Astrocyte (in vitro differentiated cells and primary cell): ENCODE measurements at regions not wholly inside any gene's neighbourhood (a gene's known extent, or its start where the extent isn't known, plus 50 kb on each side); places are given as distances from the start of the nearest gene placed in this dataset.

Experiments
- DNase-seq: peaks from one replicate; pipeline ENCODE4 v3.0.0-alpha.2; 2010; ENCODE audit warnings: low read depth
- FAIRE-seq: peaks from 2 replicates; lab custom pipeline; 2011; peaks lifted over from hg19 to GRCh38; lab: Jason Lieb, UNC
- H2AFZ ChIP-seq: 2 replicates; pipeline ENCODE4 v1.6.0; 2012; ENCODE audit warnings: low read depth, low read length, inconsistent platforms
- H3K27ac ChIP-seq: 2 replicates; pipeline ENCODE4 v1.5.1; 2011; ENCODE audit warnings: low read depth, low read length, inconsistent platforms
- H3K27me3 ChIP-seq: 2 replicates; pipeline ENCODE4 v1.6.0; 2011; ENCODE audit warnings: low read length, inconsistent platforms; ENCODE audit not compliant: insufficient read depth
- H3K36me3 ChIP-seq: 2 replicates; pipeline ENCODE4 v1.5.1; 2011; ENCODE audit warnings: low read length, inconsistent platforms; ENCODE audit not compliant: insufficient read depth
- H3K4me1 ChIP-seq: 2 replicates; pipeline ENCODE4 v1.5.1; 2011; ENCODE audit warnings: low read length, inconsistent platforms; ENCODE audit not compliant: insufficient read depth
- H3K4me2 ChIP-seq: 2 replicates; pipeline ENCODE4 v1.6.0; 2012; ENCODE audit warnings: low read length, inconsistent platforms
- H3K4me3 ChIP-seq: 2 replicates; pipeline ENCODE4 v1.5.1; 2011; ENCODE audit warnings: low read depth, mild to moderate bottlenecking, low read length, inconsistent platforms; ENCODE audit not compliant: insufficient read depth
- H3K79me2 ChIP-seq: 2 replicates; pipeline ENCODE4 v1.6.0; 2012; ENCODE audit warnings: mild to moderate bottlenecking, low read length, inconsistent platforms; ENCODE audit not compliant: insufficient read depth
- H3K9ac ChIP-seq: 2 replicates; pipeline ENCODE4 v1.6.0; 2012; ENCODE audit warnings: mild to moderate bottlenecking, low read length, inconsistent platforms
- H3K9me3 ChIP-seq: 2 replicates; pipeline ENCODE4 v1.5.1; 2012; ENCODE audit warnings: low read depth, mild to moderate bottlenecking, low read length, inconsistent platforms; ENCODE audit not compliant: insufficient read depth
- H4K20me1 ChIP-seq: 2 replicates; pipeline ENCODE4 v1.6.0; 2012; ENCODE audit warnings: low read length, inconsistent platforms; ENCODE audit not compliant: insufficient read depth
- H3K27ac Mint-ChIP-seq: one replicate; pipeline ENCODE4 v1.8.0; 2021; ENCODE audit warnings: mild to moderate bottlenecking, mixed read lengths; ENCODE audit not compliant: unreplicated experiment
- H3K27me3 Mint-ChIP-seq: one replicate; pipeline ENCODE4 v1.8.0; 2021; ENCODE audit warnings: low read depth, mixed read lengths; ENCODE audit not compliant: unreplicated experiment
- H3K36me3 Mint-ChIP-seq: one replicate; pipeline ENCODE4 v1.8.0; 2021; ENCODE audit warnings: low read depth, mixed read lengths; ENCODE audit not compliant: unreplicated experiment
- H3K4me1 Mint-ChIP-seq: one replicate; pipeline ENCODE4 v1.8.0; 2021; ENCODE audit warnings: low read depth, mixed read lengths; ENCODE audit not compliant: unreplicated experiment
- H3K4me3 Mint-ChIP-seq: one replicate; pipeline ENCODE4 v1.8.0; 2021; ENCODE audit warnings: mild to moderate bottlenecking, moderate library complexity, mixed read lengths; ENCODE audit not compliant: unreplicated experiment
- H3K9me3 Mint-ChIP-seq: one replicate; pipeline ENCODE4 v1.8.0; 2021; ENCODE audit warnings: mild to moderate bottlenecking, mixed read lengths; ENCODE audit not compliant: unreplicated experiment
- EZH2 ChIP-seq: IDR thresholded peaks from 2 replicates; pipeline ENCODE4 v1.6.1; 2012; ENCODE audit warnings: mild to moderate bottlenecking, low read length, inconsistent platforms; ENCODE audit not compliant: insufficient read depth
- TF ChIP-seq, protein P1 (sequence below): IDR thresholded peaks from 2 replicates; pipeline ENCODE4 v1.5.1; 2011; ENCODE audit warnings: low read depth, mild to moderate bottlenecking, inconsistent platforms, low read length, moderate library complexity; ENCODE audit not compliant: insufficient read depth

DNA sequence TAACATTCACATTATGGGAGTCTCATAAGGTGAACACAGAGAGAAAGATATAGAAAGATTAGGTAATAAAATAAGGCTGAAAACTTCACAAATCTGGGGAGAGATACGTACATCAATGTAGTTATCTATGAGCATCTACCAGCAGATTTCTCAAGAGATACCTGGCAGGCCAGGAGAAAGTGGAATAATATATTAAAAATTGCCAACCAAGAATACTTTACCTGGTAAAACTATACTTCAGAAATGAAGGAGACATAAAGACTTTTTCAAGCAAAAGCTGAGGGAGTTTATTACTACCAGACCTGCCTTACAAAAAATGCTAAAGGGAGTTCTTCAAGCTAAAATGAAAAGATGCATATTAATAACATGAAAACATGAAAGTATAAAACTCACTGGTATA is 78.8 kb upstream of the COMTD1 start:
- no peaks in the 10 kb centered on the region for H3K36me3 Mint-ChIP-seq

GRCh38 chr10:75312440-75312839 is 76.7 kb upstream of the COMTD1 start:
- Mint-ChIP-seq H3K36me3 (no peaks in the 10 kb centered on the region), H3K9me3 (peaks cover 6% of the 10 kb centered on the region), H3K27ac (no peak overlapping the region), H3K4me1 (no peaks in the 10 kb centered on the region), H3K27me3 (no peaks in the 10 kb centered on the region), H3K4me3 (no peak overlapping the region)
- FAIRE-seq (no peak), DNase-seq (no peak)
- Histone ChIP-seq H3K79me2 (no peaks in the 10 kb centered on the region), H3K36me3 (no peaks in the 10 kb centered on the region), H3K27ac (no peak overlapping the region), H3K4me1 (no peaks in the 10 kb centered on the region), H4K20me1 (no peaks in the 10 kb centered on the region), H3K27me3 (no peaks in the 10 kb centered on the region), H3K4me2 (no peak overlapping the region), H3K9ac (no peak overlapping the region), H3K9me3 (no peaks in the 10 kb centered on the region), H3K4me3 (no peak overlapping the region), H2AFZ (no peak overlapping the region)
- TF ChIP-seq EZH2 = no peak
- TF ChIP-seq, protein P1, sequence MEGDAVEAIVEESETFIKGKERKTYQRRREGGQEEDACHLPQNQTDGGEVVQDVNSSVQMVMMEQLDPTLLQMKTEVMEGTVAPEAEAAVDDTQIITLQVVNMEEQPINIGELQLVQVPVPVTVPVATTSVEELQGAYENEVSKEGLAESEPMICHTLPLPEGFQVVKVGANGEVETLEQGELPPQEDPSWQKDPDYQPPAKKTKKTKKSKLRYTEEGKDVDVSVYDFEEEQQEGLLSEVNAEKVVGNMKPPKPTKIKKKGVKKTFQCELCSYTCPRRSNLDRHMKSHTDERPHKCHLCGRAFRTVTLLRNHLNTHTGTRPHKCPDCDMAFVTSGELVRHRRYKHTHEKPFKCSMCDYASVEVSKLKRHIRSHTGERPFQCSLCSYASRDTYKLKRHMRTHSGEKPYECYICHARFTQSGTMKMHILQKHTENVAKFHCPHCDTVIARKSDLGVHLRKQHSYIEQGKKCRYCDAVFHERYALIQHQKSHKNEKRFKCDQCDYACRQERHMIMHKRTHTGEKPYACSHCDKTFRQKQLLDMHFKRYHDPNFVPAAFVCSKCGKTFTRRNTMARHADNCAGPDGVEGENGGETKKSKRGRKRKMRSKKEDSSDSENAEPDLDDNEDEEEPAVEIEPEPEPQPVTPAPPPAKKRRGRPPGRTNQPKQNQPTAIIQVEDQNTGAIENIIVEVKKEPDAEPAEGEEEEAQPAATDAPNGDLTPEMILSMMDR = no peak

More for the DNA sequence above, 78.8 kb upstream of the COMTD1 start:
- Mint-ChIP-seq H3K27me3 (peaks cover 2% of the 10 kb centered on the region), H3K9me3 (peaks cover 6% of the 10 kb centered on the region), H3K4me3 (no peak overlapping the region), H3K27ac (no peak overlapping the region), H3K4me1 (no peaks in the 10 kb centered on the region)
- Histone ChIP-seq H2AFZ (no peak overlapping the region), H3K27ac (no peak overlapping the region), H3K79me2 (no peaks in the 10 kb centered on the region), H3K4me3 (no peak overlapping the region), H3K36me3 (no peaks in the 10 kb centered on the region), H3K4me1 (no peaks in the 10 kb centered on the region), H3K9me3 (no peaks in the 10 kb centered on the region), H4K20me1 (no peaks in the 10 kb centered on the region), H3K4me2 (no peak overlapping the region), H3K27me3 (no peaks in the 10 kb centered on the region), H3K9ac (no peak overlapping the region)
- TF ChIP-seq, protein P1 = no peak
- TF ChIP-seq EZH2 = no peak
- no peak for FAIRE-seq
- no peak for DNase-seq

- no peak for FAIRE-seq
- peak overlapping the region; percentile 64 for H3K27ac ChIP-seq
- no peak overlapping the region for H3K27ac Mint-ChIP-seq
These were observed 69.9 kb upstream of the COMTD1 start for GRCh38 chr10:75305675-75306074.

More at GRCh38 chr10:75305675-75306074, 69.9 kb upstream of the COMTD1 start:
- Mint-ChIP-seq H3K27me3 (no peaks in the 10 kb centered on the region), H3K9me3 (peaks cover 23% of the 10 kb centered on the region), H3K4me3 (no peak overlapping the region), H3K4me1 (no peaks in the 10 kb centered on the region), H3K36me3 (no peaks in the 10 kb centered on the region)
- Histone ChIP-seq H3K4me1 (peaks cover 3% of the 10 kb centered on the region), H2AFZ (no peak overlapping the region), H3K4me2 (no peak overlapping the region), H3K4me3 (no peak overlapping the region), H3K9me3 (no peaks in the 10 kb centered on the region), H3K36me3 (no peaks in the 10 kb centered on the region), H3K79me2 (no peaks in the 10 kb centered on the region), H3K27me3 (no peaks in the 10 kb centered on the region), H3K9ac (no peak overlapping the region), H4K20me1 (no peaks in the 10 kb centered on the region)
- no peak for DNase-seq
- no peak for TF ChIP-seq EZH2
- TF ChIP-seq, protein P1 = no peak
